ENCODE measurements at regions not wholly inside any gene's neighbourhood (a gene's known extent, or its start where the extent isn't known, plus 50 kb on each side); places are given as distances from the start of the nearest gene placed in this dataset.

- WGBS, 2 donors, result 79 to 80% methylated on average over 15 of the region's 15 CpGs
- no peaks in the 10 kb centered on the region for H3K36me3 ChIP-seq
- H3K4me1 ChIP-seq, result no peaks in the 10 kb centered on the region
- TF ChIP-seq CTCF (IDR thresholded peaks at IDR 0.05), result no peak
- no peak overlapping the region for H3K4me3 ChIP-seq
- DNase-seq, result no peak
- H3K27ac ChIP-seq, result no peak overlapping the region
- peaks cover 0 to 23% (median 15%) of the 10 kb centered on the region in 11 donors for H3K9me3 ChIP-seq
- no peak for ATAC-seq
- intact Hi-C loops (cut with DNase I), result no loop called here
- H3K27me3 ChIP-seq, result peaks cover 0 to 65% (median 26%) of the 10 kb centered on the region in 7 donors
Observed at GRCh38 chr17:74147056-74147835, 56.2 kb upstream of the RPL38 start.

GRCh38 chr17:74147966-74148365 is 55.5 kb upstream of the RPL38 start:
- Histone ChIP-seq H3K36me3 (no peaks in the 10 kb centered on the region), H3K27me3 (peaks cover 0 to 65% (median 26%) of the 10 kb centered on the region in 7 donors), H3K4me1 (no peaks in the 10 kb centered on the region), H3K4me3 (no peak overlapping the region), H3K9me3 (peaks cover 0 to 16% (median 9%) of the 10 kb centered on the region in 11 donors), H3K27ac (no peak overlapping the region)
- ATAC-seq (no peak), DNase-seq (no peak)
- intact Hi-C loops (cut with DNase I), result no loop called here
- WGBS, 2 donors, result 52 to 57% methylated on average over 4 of the region's 4 CpGs
- TF ChIP-seq CTCF (IDR thresholded peaks at IDR 0.05), result no peak

GRCh38 chr17:74148446-74148845 is 55.0 kb upstream of the RPL38 start:
- H3K27ac ChIP-seq, result no peak overlapping the region
- H3K4me1 ChIP-seq, result no peaks in the 10 kb centered on the region
- no peak overlapping the region for H3K4me3 ChIP-seq
- ATAC-seq (no peak), DNase-seq (no peak)
- intact Hi-C loops (cut with DNase I), result no loop called here
- H3K27me3 ChIP-seq, result peaks cover 0 to 65% (median 26%) of the 10 kb centered on the region in 7 donors
- H3K36me3 ChIP-seq, result no peaks in the 10 kb centered on the region
- TF ChIP-seq CTCF (IDR thresholded peaks at IDR 0.05), result no peak
- peaks cover 0 to 11% (median 4%) of the 10 kb centered on the region in 11 donors for H3K9me3 ChIP-seq
- WGBS, 2 donors, result 81 to 86% methylated on average over 4 of the region's 4 CpGs

- H3K27me3 ChIP-seq, result peaks cover 0 to 65% (median 26%) of the 10 kb centered on the region in 7 donors
- peaks cover 0 to 5% (median 0%) of the 10 kb centered on the region in 11 donors for H3K9me3 ChIP-seq
- intact Hi-C loops (cut with DNase I), result no loop called here
- ATAC-seq (no peak), DNase-seq (no peak)
- no peak overlapping the region for H3K4me3 ChIP-seq
- no peaks in the 10 kb centered on the region for H3K36me3 ChIP-seq
- no peaks in the 10 kb centered on the region for H3K4me1 ChIP-seq
- no peak overlapping the region for H3K27ac ChIP-seq
- 84 to 88% methylated on average over 7 of the region's 7 CpGs for WGBS, 2 donors
- TF ChIP-seq CTCF (IDR thresholded peaks at IDR 0.05), result no peak
Observed at GRCh38 chr17:74148901-74149596, 54.4 kb upstream of the RPL38 start.
